WTC11 (cell line): ENCODE measurements at regions not wholly inside any gene's neighbourhood (a gene's known extent, or its start where the extent isn't known, plus 50 kb on each side); places are given as distances from the start of the nearest gene placed in this dataset.

Experiments
- ATAC-seq: fragments of 200-7000 bp; cut with Tn5 transposase; 2 replicates; pipeline ENCODE4 v1.10.0; 2021; ENCODE audit warnings: mild to moderate bottlenecking, moderate library complexity
- CTCF ChIA-PET: fragments of 300-600 bp; sonication (Branson Sonifier 250); formaldehyde crosslinking; loops from one replicate; lab custom pipeline; 2021; ENCODE audit warnings: antibody characterized with exemption; lab: Charles Lee
- POLR2A ChIA-PET: fragments of 350-600 bp; sonication (Branson Sonifier 250); formaldehyde crosslinking; loops from one replicate; lab custom pipeline; 2021; ENCODE audit warnings: antibody characterized with exemption; lab: Charles Lee
- DNase-seq: peaks from one replicate; pipeline ENCODE4 v3.0.0; 2021; ENCODE audit warnings: low spot score
- H3K27ac Mint-ChIP-seq: 2 replicates; pipeline ENCODE4 v1.8.0; 2021; ENCODE audit warnings: mixed read lengths
- H3K27me3 Mint-ChIP-seq: 2 replicates; pipeline ENCODE4 v1.8.0; 2021; ENCODE audit warnings: low read depth, mild to moderate bottlenecking, moderate library complexity, mixed read lengths
- H3K36me3 Mint-ChIP-seq: 2 replicates; pipeline ENCODE4 v1.8.0; 2021; ENCODE audit warnings: mixed read lengths
- H3K4me1 Mint-ChIP-seq: 2 replicates; pipeline ENCODE4 v1.8.0; 2022; ENCODE audit warnings: mixed read lengths
- H3K4me3 Mint-ChIP-seq: 2 replicates; pipeline ENCODE4 v1.8.0; 2021; ENCODE audit warnings: mild to moderate bottlenecking, moderate library complexity, mixed read lengths
- H3K9me3 Mint-ChIP-seq: 2 replicates; pipeline ENCODE4 v1.8.0; 2021; ENCODE audit warnings: mixed read lengths
- ATF1 ChIP-seq: sonication (generic); formaldehyde crosslinking; IDR thresholded peaks from 2 replicates; pipeline ENCODE4 v1.8.1; 2023; ENCODE audit warnings: mild to moderate bottlenecking, moderate library complexity, missing genetic modification reagents
- ATF6 ChIP-seq: sonication (generic); formaldehyde crosslinking; IDR thresholded peaks from 2 replicates; pipeline ENCODE4 v1.8.1; 2023; ENCODE audit warnings: mild to moderate bottlenecking, missing genetic modification reagents
- E2F5 ChIP-seq: sonication (generic); formaldehyde crosslinking; IDR thresholded peaks from 2 replicates; pipeline ENCODE4 v1.8.1; 2022; ENCODE audit warnings: mild to moderate bottlenecking, moderate library complexity, missing genetic modification reagents
- EMX1 ChIP-seq: fragments of 250-450 bp; sonication (Bioruptor Pico); IDR thresholded peaks from 2 replicates; pipeline ENCODE4 v1.8.0; 2021; ENCODE audit warnings: mild to moderate bottlenecking
- FOXP4 ChIP-seq: sonication (generic); formaldehyde crosslinking; IDR thresholded peaks from 2 replicates; pipeline ENCODE4 v1.8.0; 2022; ENCODE audit warnings: mild to moderate bottlenecking, missing genetic modification reagents
- IRF1 ChIP-seq: sonication (generic); formaldehyde crosslinking; IDR thresholded peaks from 2 replicates; pipeline ENCODE4 v1.8.0; 2023; ENCODE audit warnings: missing genetic modification reagents
- NFE2L1 ChIP-seq: sonication (generic); formaldehyde crosslinking; IDR thresholded peaks from 2 replicates; pipeline ENCODE4 v1.8.1; 2023; ENCODE audit warnings: missing genetic modification reagents
- NFYB ChIP-seq: sonication (generic); formaldehyde crosslinking; conservative IDR thresholded peaks from 2 replicates; pipeline ENCODE4 v1.8.0; 2022; ENCODE audit warnings: low read depth, missing genetic modification reagents
- PRDM15 ChIP-seq: sonication (generic); formaldehyde crosslinking; IDR thresholded peaks from 2 replicates; pipeline ENCODE4 v1.8.0; 2022; ENCODE audit warnings: missing genetic modification reagents
- RELA ChIP-seq: sonication (generic); formaldehyde crosslinking; IDR thresholded peaks from 2 replicates; pipeline ENCODE4 v1.8.1; 2022; ENCODE audit warnings: missing genetic modification reagents, mild to moderate bottlenecking, borderline replicate concordance
- RORB ChIP-seq: fragments of 250-450 bp; sonication (Bioruptor Pico); IDR thresholded peaks from 2 replicates; pipeline ENCODE4 v1.9.0; 2021; ENCODE audit warnings: mild to moderate bottlenecking
- STAT6 ChIP-seq: sonication (generic); formaldehyde crosslinking; conservative IDR thresholded peaks from 2 replicates; pipeline ENCODE4 v1.8.1; 2023; ENCODE audit warnings: mild to moderate bottlenecking, low read depth, missing genetic modification reagents, moderate library complexity
- TEAD4 ChIP-seq: sonication (generic); formaldehyde crosslinking; IDR thresholded peaks from 2 replicates; pipeline ENCODE4 v1.8.0; 2022; ENCODE audit warnings: mild to moderate bottlenecking, missing genetic modification reagents
- ZNF138 ChIP-seq: sonication (generic); formaldehyde crosslinking; conservative IDR thresholded peaks from 2 replicates; pipeline ENCODE4 v1.8.1; 2022; ENCODE audit warnings: mild to moderate bottlenecking, moderate library complexity, missing genetic modification reagents
- ZNF219 ChIP-seq: sonication (generic); formaldehyde crosslinking; IDR thresholded peaks from 2 replicates; pipeline ENCODE4 v1.8.0; 2023; ENCODE audit warnings: missing genetic modification reagents, mild to moderate bottlenecking, borderline replicate concordance
- ZNF281 ChIP-seq: sonication (generic); formaldehyde crosslinking; IDR thresholded peaks from 2 replicates; pipeline ENCODE4 v1.8.0; 2023; ENCODE audit warnings: mild to moderate bottlenecking, missing genetic modification reagents
- ZNF416 ChIP-seq: fragments of 250-450 bp; sonication (Bioruptor Pico); IDR thresholded peaks from 2 replicates; pipeline ENCODE4 v1.9.0; 2021; ENCODE audit warnings: mild to moderate bottlenecking, inconsistent platforms

GRCh38 chr3:76841747-76842146 lies 198.2 kb upstream of the ROBO2 start:
- Mint-ChIP-seq H3K27ac (no peak overlapping the region), H3K4me1 (peaks cover 10% of the 10 kb centered on the region; the same call in 1 of the 2 replicates), H3K36me3 (no peaks in the 10 kb centered on the region), H3K4me3 (no peak overlapping the region), H3K9me3 (peaks cover 12% of the 10 kb centered on the region), H3K27me3 (no peaks in the 10 kb centered on the region)
- TF ChIP-seq TEAD4 (CRISPR knock-in tag) (no peak), FOXP4 (CRISPR knock-in tag) (no peak), RELA (CRISPR knock-in tag) (no peak), ZNF219 (CRISPR knock-in tag) (no peak), IRF1 (CRISPR knock-in tag) (no peak)
- ChIA-PET CTCF (no interaction called here), POLR2A (no interaction called here)
- no peak for DNase-seq
- ATAC-seq: no peak

- DNase-seq: no peak
- Mint-ChIP-seq H3K27ac (no peak overlapping the region), H3K36me3 (no peaks in the 10 kb centered on the region), H3K4me1 (peaks cover 10% of the 10 kb centered on the region; the same call in 1 of the 2 replicates), H3K27me3 (no peaks in the 10 kb centered on the region), H3K9me3 (peaks cover 12% of the 10 kb centered on the region), H3K4me3 (no peak overlapping the region)
- no peak for ATAC-seq
- TF ChIP-seq ATF1 (CRISPR knock-in tag): no peak
- POLR2A ChIA-PET: no interaction called here
- CTCF ChIA-PET: no interaction called here
These were observed 197.7 kb upstream of the ROBO2 start for GRCh38 chr3:76842216-76842615.

GRCh38 chr3:76855451-76855850 lies 184.4 kb upstream of the ROBO2 start:
- H3K27me3 Mint-ChIP-seq: no peaks in the 10 kb centered on the region
- ATAC-seq: no peak
- H3K9me3 Mint-ChIP-seq: no peaks in the 10 kb centered on the region
- no peak overlapping the region for H3K27ac Mint-ChIP-seq
- H3K4me1 Mint-ChIP-seq: peaks cover 3% of the 10 kb centered on the region; the same call in 1 of the 2 replicates
- DNase-seq: no peak
- no peak for TF ChIP-seq ZNF281 (CRISPR knock-in tag)
- TF ChIP-seq NFYB: no peak
- no peak for TF ChIP-seq STAT6 (CRISPR knock-in tag)
- no peak for TF ChIP-seq ATF6 (CRISPR knock-in tag)
- no peak for TF ChIP-seq PRDM15 (CRISPR knock-in tag)
- TF ChIP-seq E2F5 (CRISPR knock-in tag): no peak
- no peak for TF ChIP-seq ZNF416 (CRISPR knock-in tag)
- TF ChIP-seq NFE2L1 (CRISPR knock-in tag): no peak
- TF ChIP-seq ZNF138 (CRISPR knock-in tag): no peak
- TF ChIP-seq RORB: no peak
- no peak for TF ChIP-seq EMX1 (CRISPR knock-in tag)
- no peaks in the 10 kb centered on the region for H3K36me3 Mint-ChIP-seq
- POLR2A ChIA-PET: no interaction called here
- CTCF ChIA-PET: no interaction called here
- H3K4me3 Mint-ChIP-seq: no peak overlapping the region
